Psoas muscle (tissue), 7 donors: ENCODE measurements at regions not wholly inside any gene's neighbourhood (a gene's known extent, or its start where the extent isn't known, plus 50 kb on each side); places are given as distances from the start of the nearest gene placed in this dataset.

Experiments used
- ATAC-seq, 4 donors: fragments of 200-7000 bp; cut with Tn5 transposase; one replicate each; pipeline ENCODE4 v1.9.1; 2020; ENCODE audit warnings: moderate library complexity in 3 of 4, mild to moderate bottlenecking in 2 of 4
- DNase-seq, 2 donors: peaks; one replicate each; pipeline ENCODE4 v3.0.0-alpha.2; 2020
- H3K27ac ChIP-seq: fragments of 200-600 bp; one replicate; pipeline ENCODE4 v1.8.0; 2022
- H3K27me3 ChIP-seq, 3 donors: fragments of 200-600 bp in 1 of 3; one replicate each; pipeline versions ENCODE4 v1.6.1 to v1.8.0; 2013 to 2022; ENCODE audit warnings: low read length in 2 of 3, mild to moderate bottlenecking in 2 of 3, moderate library complexity in 1 of 3; ENCODE audit not compliant: insufficient read depth in 3 of 3
- H3K36me3 ChIP-seq, 2 donors: fragments of 200-600 bp in 1 of 2; one replicate each; pipeline versions ENCODE4 v1.6.1 to v1.8.0; 2013 to 2022; ENCODE audit warnings: low read depth in 1 of 2, mild to moderate bottlenecking in 1 of 2, moderate library complexity in 1 of 2; ENCODE audit not compliant: insufficient read depth in 1 of 2
- H3K4me1 ChIP-seq: fragments of 200-600 bp; one replicate; pipeline ENCODE4 v1.8.0; 2022
- H3K4me3 ChIP-seq: fragments of 200-600 bp; one replicate; pipeline ENCODE4 v1.8.0; 2022; ENCODE audit warnings: mild to moderate bottlenecking
- H3K9me3 ChIP-seq: fragments of 200-600 bp; one replicate; pipeline ENCODE4 v1.8.0; 2022
- CTCF ChIP-seq: fragments of 200-600 bp; IDR thresholded peaks from one replicate; pipeline ENCODE4 v1.8.0; 2022; ENCODE audit warnings: antibody characterized with exemption
- WGBS, 3 donors: extraction: QIAGEN DNeasy Blood & Tissue Kit; methylation state at CpG; one replicate each; pipeline versions ENCODE4 v1.1.6 to v1.1.7; 2013; 5-methylcytosine and 5-hydroxymethylcytosine counted together
- intact Hi-C, 2 donors: fragments of 100-400 bp; cut with DNase I; formaldehyde crosslinking; loops; one replicate each; pipeline versions ENCODE4 v1.11.0 to v1.14.2; 2022
- donor health status: healthy with polysubstance abuse.
- donor health status: DM: no; HTN: no; CAD: no; lungs with moderate emphysema.
- donor health status: Bipolar disorder and iron deficiency.
- donor health status: healthy.
- donor health status: DM: yes; HTN: yes; CAD: no.
- donor health status: DM: no; HTN: no; CAD: no.
- donor health status: DM: yes; HTN: yes; CAD: no.

DNA sequence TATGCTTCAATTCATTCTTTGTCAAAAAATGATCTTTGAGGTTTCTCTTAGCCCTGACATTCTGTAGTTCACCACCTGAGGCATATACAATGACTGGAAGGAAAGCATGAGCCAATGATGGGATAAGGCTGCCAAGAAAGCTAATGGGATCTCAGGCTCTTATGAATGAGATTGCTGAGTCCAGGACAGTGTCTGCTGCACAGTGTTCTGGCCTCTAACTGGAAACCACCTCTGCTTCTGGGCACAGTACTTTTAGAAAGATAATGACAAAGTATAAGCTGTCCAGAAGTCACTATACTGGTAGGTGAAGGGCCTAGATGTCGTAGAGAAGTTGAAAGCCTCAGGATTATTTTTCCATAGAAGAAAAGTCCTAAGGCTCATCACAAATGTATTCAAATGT is 69.1 kb upstream of the PAPPA start:
- ATAC-seq: no peak
- intact Hi-C loops: no loop called here

GRCh38 chr9:116087246-116087645 is 66.3 kb upstream of the PAPPA start:
- H3K27me3 ChIP-seq: no peaks in the 10 kb centered on the region
- intact Hi-C loops: loop anchor here in 1 of 2 donors (5.0 kb wide), 2 partner anchors 65 to 85 kb away; partner anchors contain the start of gene PAPPA
- no peaks in the 10 kb centered on the region for H3K9me3 ChIP-seq
- peak overlapping the region; percentile 59 for H3K27ac ChIP-seq
- peaks cover 23% of the 10 kb centered on the region for H3K4me1 ChIP-seq
- H3K36me3 ChIP-seq: no peaks in the 10 kb centered on the region
- 10 to 42% (median 21%) methylated on average over 1 of the region's 1 CpG for WGBS, 3 donors
- H3K4me3 ChIP-seq: no peak overlapping the region
- DNase-seq: peak; percentile 35 to 64
- no peak for TF ChIP-seq CTCF
- ATAC-seq: peak; percentile 95 to 98 (median 96)

More for the DNA sequence above, 69.1 kb upstream of the PAPPA start:
- Histone ChIP-seq H3K36me3 (no peaks in the 10 kb centered on the region), H3K9me3 (no peaks in the 10 kb centered on the region), H3K27me3 (no peaks in the 10 kb centered on the region), H3K27ac (no peak overlapping the region), H3K4me3 (no peak overlapping the region), H3K4me1 (peaks cover 27% of the 10 kb centered on the region)
- DNase-seq: no peak
- no peak for TF ChIP-seq CTCF
- WGBS, 3 donors: 57 to 70% (median 69%) methylated on average over 1 of the region's 1 CpG

DNA sequence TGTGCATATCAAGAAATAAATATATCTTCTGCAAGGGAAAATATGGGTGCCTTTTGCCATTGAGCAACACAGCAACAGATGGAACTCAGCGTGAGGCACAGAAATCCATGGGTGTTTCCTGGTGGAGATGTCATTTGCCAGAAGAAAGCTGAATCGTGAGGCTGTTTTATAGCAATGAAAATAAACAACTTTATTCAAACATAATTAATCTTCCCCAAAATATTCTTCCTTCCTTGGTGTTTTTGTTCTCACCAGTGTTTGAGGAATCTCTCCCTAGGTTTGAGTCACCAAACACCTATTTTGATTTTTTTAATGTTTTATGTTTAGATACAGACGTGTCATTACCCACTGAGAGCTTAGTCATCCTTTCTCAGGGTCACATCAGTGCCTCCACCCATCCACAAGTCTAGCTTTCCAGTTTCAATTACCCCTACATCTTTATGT is 65.8 kb upstream of the PAPPA start:
- H3K4me1 ChIP-seq: peaks cover 23% of the 10 kb centered on the region
- no peaks in the 10 kb centered on the region for H3K9me3 ChIP-seq
- DNase-seq (no peak), ATAC-seq (peak in 2 of 4 donors; percentile 25 to 61)
- TF ChIP-seq CTCF: no peak
- H3K27ac ChIP-seq: peak overlapping the region; percentile 59
- H3K4me3 ChIP-seq: no peak overlapping the region
- H3K27me3 ChIP-seq: no peaks in the 10 kb centered on the region
- intact Hi-C loops: loop anchor here in 1 of 2 donors (5.0 kb wide), 2 partner anchors 65 to 85 kb away; partner anchors contain the start of gene PAPPA
- H3K36me3 ChIP-seq: no peaks in the 10 kb centered on the region
- 31 to 47% (median 32%) methylated on average over 3 of the region's 3 CpGs for WGBS, 3 donors

DNA sequence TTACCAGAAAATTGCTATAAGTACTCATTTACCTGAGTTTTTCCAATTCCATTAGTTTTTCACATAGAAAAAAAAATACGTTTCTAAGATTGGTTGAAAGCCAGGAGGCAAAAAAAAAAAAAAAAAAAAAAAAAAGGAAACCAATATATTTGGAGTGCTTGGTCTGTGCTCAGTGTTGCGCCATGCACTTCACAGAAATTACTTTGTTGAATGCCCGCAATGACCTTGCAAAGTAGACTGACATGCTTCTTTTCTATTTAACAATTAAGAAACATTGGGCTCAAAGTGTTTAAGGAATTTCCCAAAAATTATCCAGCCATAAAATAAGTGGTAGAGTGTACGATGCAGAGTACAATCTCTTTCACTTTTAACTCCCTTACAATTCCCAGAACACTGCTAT is 65.2 kb upstream of the PAPPA start:
- Histone ChIP-seq H3K4me3 (no peak overlapping the region), H3K9me3 (no peaks in the 10 kb centered on the region), H3K27ac (no peak overlapping the region), H3K27me3 (no peaks in the 10 kb centered on the region), H3K36me3 (no peaks in the 10 kb centered on the region), H3K4me1 (peaks cover 23% of the 10 kb centered on the region)
- intact Hi-C loops: loop anchor here in 1 of 2 donors (5.0 kb wide), 2 partner anchors 64 to 86 kb away; partner anchors contain the start of gene PAPPA
- no peak for TF ChIP-seq CTCF
- 66 to 77% (median 72%) methylated on average over 4 of the region's 4 CpGs for WGBS, 3 donors
- no peak for DNase-seq
- no peak for ATAC-seq
